ENCODE measurements at regions not wholly inside any gene's neighbourhood (a gene's known extent, or its start where the extent isn't known, plus 50 kb on each side); places are given as distances from the start of the nearest gene placed in this dataset.

DNA sequence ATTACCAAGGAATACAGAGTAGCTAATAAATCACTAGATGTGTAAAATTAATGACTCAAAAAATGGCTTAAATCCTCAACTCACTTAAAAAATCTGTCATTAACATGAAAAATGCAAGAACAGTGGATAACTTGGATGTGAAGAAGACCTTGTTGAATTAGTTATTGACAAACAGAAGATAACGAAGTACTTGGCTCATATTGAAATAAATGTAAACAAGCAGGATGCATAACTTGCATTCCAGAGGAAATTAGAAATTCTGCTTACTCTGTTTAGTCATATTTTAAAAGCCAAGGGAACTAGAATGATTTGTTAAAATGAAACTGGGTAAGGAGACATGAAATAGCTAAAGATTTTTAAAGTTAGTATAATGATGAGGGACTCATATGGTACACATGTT is 1812.2 kb downstream of the PCDH9 start:
- TF ChIP-seq, protein P1, sequence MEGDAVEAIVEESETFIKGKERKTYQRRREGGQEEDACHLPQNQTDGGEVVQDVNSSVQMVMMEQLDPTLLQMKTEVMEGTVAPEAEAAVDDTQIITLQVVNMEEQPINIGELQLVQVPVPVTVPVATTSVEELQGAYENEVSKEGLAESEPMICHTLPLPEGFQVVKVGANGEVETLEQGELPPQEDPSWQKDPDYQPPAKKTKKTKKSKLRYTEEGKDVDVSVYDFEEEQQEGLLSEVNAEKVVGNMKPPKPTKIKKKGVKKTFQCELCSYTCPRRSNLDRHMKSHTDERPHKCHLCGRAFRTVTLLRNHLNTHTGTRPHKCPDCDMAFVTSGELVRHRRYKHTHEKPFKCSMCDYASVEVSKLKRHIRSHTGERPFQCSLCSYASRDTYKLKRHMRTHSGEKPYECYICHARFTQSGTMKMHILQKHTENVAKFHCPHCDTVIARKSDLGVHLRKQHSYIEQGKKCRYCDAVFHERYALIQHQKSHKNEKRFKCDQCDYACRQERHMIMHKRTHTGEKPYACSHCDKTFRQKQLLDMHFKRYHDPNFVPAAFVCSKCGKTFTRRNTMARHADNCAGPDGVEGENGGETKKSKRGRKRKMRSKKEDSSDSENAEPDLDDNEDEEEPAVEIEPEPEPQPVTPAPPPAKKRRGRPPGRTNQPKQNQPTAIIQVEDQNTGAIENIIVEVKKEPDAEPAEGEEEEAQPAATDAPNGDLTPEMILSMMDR (IDR thresholded peaks at IDR 0.05; ENCODE audit: insufficient read depth, low read depth, low read length) = no peak
- no peak for TF ChIP-seq EZH2 (IDR thresholded peaks at IDR 0.05; ENCODE audit: insufficient read depth, low read length)

All from astrocyte (in vitro differentiated cells and primary cell).